Loucy (cell line): ENCODE measurements at regions not wholly inside any gene's neighbourhood (a gene's known extent, or its start where the extent isn't known, plus 50 kb on each side); places are given as distances from the start of the nearest gene placed in this dataset.

ENCODE experiments used
- H2AFZ ChIP-seq: fragments of 200-600 bp; sonication (generic); 2 replicates; pipeline ENCODE4 v1.6.0; 2016; ENCODE audit warnings: antibody characterized with exemption, mild to moderate bottlenecking, low read length, moderate library complexity
- H3F3A ChIP-seq: fragments of 200-600 bp; 2 replicates; pipeline ENCODE4 v1.6.0; 2016; ENCODE audit warnings: antibody characterized with exemption, low read depth, mild to moderate bottlenecking
- H3K27me3 ChIP-seq: fragments of 200-600 bp; sonication (generic); 2 replicates; pipeline ENCODE4 v1.6.1; 2014; ENCODE audit warnings: low read length, mild to moderate bottlenecking; ENCODE audit not compliant: insufficient read depth, poor library complexity, severe bottlenecking
- H3K36me3 ChIP-seq: fragments of 200-600 bp; sonication (generic); 2 replicates; pipeline ENCODE4 v1.6.1; 2016; ENCODE audit warnings: low read length; ENCODE audit not compliant: insufficient read depth
- H3K4me1 ChIP-seq: fragments of 200-600 bp; sonication (generic); 2 replicates; pipeline ENCODE4 v1.5.1; 2014; ENCODE audit warnings: low read length, mild to moderate bottlenecking; ENCODE audit not compliant: insufficient read depth, poor library complexity, severe bottlenecking
- H3K4me2 ChIP-seq: fragments of 200-600 bp; sonication (generic); 2 replicates; pipeline ENCODE4 v1.6.0; 2014; ENCODE audit warnings: antibody characterized with exemption, low read length, low read depth, mild to moderate bottlenecking; ENCODE audit not compliant: poor library complexity, severe bottlenecking
- H3K4me3 ChIP-seq: fragments of 200-600 bp; sonication (generic); 2 replicates; pipeline ENCODE4 v1.5.1; 2014; ENCODE audit warnings: low read length, mild to moderate bottlenecking, mixed read lengths; ENCODE audit not compliant: poor library complexity, severe bottlenecking
- H3K79me2 ChIP-seq: fragments of 200-600 bp; sonication (generic); 2 replicates; pipeline ENCODE4 v1.6.1; 2014; ENCODE audit warnings: low read length; ENCODE audit not compliant: insufficient read depth
- H3K9ac ChIP-seq: fragments of 200-600 bp; sonication (generic); 2 replicates; pipeline ENCODE4 v1.6.0; 2014; ENCODE audit warnings: mild to moderate bottlenecking, low read depth, low read length, moderate library complexity; ENCODE audit not compliant: poor library complexity, severe bottlenecking
- H3K9me2 ChIP-seq: fragments of 200-600 bp; sonication (generic); replicated peaks from 2 replicates; pipeline ENCODE4 v1.6.1; 2016; ENCODE audit warnings: low read depth, low read length, mixed read lengths
- H3K9me3 ChIP-seq: fragments of 200-600 bp; sonication (generic); 2 replicates; pipeline ENCODE4 v1.6.1; 2014; ENCODE audit warnings: mild to moderate bottlenecking, antibody characterized with exemption, low read length, low read depth; ENCODE audit not compliant: insufficient read depth
- H4K20me1 ChIP-seq: fragments of 200-600 bp; sonication (generic); 2 replicates; pipeline ENCODE4 v1.6.0; 2014; ENCODE audit warnings: antibody characterized with exemption, low read length, mild to moderate bottlenecking; ENCODE audit not compliant: insufficient read depth, poor library complexity, severe bottlenecking
- EZH2phosphoT487 ChIP-seq: fragments of 200-600 bp; IDR thresholded peaks from 2 replicates; pipeline ENCODE4 v1.6.1; 2018; ENCODE audit warnings: antibody characterized with exemption, mild to moderate bottlenecking, moderate library complexity, borderline replicate concordance
- TF ChIP-seq, protein P1 (sequence below): fragments of 200-600 bp; sonication (generic); conservative IDR thresholded peaks from 2 replicates; pipeline ENCODE4 v1.5.1; 2014; ENCODE audit warnings: mild to moderate bottlenecking, antibody characterized with exemption, low read length

DNA sequence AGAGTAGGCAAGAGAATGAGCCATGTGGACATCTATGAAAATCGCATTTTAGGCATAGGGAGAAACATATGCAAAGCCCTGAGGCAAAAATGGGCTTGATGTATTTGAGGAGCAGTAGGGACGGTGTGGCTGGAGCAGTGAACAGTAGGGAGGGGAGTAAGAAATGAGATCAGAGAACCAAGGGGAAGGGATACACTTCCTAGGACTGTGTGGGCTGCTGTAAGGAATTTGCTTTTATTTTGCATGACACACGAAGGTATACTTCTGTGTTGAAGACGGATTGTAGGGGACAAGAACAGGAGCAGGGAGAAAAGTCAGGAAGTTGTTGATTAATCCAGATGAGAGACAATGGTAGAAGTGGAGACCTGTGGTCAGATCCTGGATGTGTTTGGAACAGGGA is 572.1 kb downstream of the JRKL start:
- Histone ChIP-seq H3K4me2 (no peak overlapping the region), H3K9me2 (no peaks in the 10 kb centered on the region), H3K79me2 (no peaks in the 10 kb centered on the region), H3F3A (no peaks in the 10 kb centered on the region), H3K27me3 (no peaks in the 10 kb centered on the region), H4K20me1 (no peaks in the 10 kb centered on the region), H3K9me3 (no peaks in the 10 kb centered on the region), H3K36me3 (no peaks in the 10 kb centered on the region), H3K4me3 (no peak overlapping the region), H3K4me1 (no peaks in the 10 kb centered on the region), H2AFZ (no peak overlapping the region), H3K9ac (no peak overlapping the region)
- TF ChIP-seq EZH2phosphoT487 = no peak
- TF ChIP-seq, protein P1, sequence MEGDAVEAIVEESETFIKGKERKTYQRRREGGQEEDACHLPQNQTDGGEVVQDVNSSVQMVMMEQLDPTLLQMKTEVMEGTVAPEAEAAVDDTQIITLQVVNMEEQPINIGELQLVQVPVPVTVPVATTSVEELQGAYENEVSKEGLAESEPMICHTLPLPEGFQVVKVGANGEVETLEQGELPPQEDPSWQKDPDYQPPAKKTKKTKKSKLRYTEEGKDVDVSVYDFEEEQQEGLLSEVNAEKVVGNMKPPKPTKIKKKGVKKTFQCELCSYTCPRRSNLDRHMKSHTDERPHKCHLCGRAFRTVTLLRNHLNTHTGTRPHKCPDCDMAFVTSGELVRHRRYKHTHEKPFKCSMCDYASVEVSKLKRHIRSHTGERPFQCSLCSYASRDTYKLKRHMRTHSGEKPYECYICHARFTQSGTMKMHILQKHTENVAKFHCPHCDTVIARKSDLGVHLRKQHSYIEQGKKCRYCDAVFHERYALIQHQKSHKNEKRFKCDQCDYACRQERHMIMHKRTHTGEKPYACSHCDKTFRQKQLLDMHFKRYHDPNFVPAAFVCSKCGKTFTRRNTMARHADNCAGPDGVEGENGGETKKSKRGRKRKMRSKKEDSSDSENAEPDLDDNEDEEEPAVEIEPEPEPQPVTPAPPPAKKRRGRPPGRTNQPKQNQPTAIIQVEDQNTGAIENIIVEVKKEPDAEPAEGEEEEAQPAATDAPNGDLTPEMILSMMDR = no peak

DNA sequence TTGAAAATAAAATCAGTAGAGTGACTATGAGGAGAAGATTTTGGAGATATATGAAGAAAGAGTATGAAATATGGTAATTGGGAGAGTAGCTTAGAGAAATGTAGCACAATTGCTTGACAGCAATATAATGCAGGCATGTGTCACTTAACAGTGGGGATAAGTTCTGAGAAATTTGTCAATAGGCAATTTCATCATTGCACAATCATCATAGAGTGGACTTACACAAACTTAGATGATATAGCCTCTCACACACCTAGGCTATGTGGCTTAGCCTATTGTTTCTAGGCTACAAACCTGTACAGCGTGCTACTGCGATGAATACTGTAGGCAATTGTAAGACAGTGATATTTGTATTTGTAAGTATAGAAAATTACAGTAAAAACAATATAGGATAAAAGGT is 573.6 kb downstream of the JRKL start:
- no peaks in the 10 kb centered on the region for H3K9me3 ChIP-seq
- H2AFZ ChIP-seq = no peak overlapping the region
- no peaks in the 10 kb centered on the region for H3F3A ChIP-seq
- no peaks in the 10 kb centered on the region for H3K27me3 ChIP-seq
- TF ChIP-seq EZH2phosphoT487 = no peak
- TF ChIP-seq, protein P1 = no peak
- no peaks in the 10 kb centered on the region for H3K36me3 ChIP-seq
- no peak overlapping the region for H3K9ac ChIP-seq
- H3K9me2 ChIP-seq = no peaks in the 10 kb centered on the region
- no peaks in the 10 kb centered on the region for H3K4me1 ChIP-seq
- H3K79me2 ChIP-seq = no peaks in the 10 kb centered on the region
- H3K4me2 ChIP-seq = no peak overlapping the region
- no peaks in the 10 kb centered on the region for H4K20me1 ChIP-seq
- H3K4me3 ChIP-seq = no peak overlapping the region

DNA sequence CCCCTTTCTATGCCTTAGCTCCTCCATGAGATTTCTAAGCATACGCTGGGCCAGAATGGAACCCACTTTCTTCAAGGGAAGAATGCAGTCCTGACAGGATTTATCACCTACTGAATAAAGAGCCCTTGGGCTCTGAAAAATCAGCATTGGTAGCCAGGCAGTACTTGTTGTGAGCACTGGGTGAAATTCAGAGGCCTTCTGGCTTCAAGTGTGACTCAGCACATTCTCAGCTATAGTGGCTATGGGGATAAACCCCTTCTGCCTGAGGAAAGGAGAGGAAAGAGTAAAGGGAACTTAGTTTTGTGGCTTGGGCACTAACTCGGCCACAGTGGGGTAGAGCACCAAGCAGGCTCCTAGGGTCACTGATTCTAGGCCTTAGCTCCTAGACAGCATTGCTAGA is 574.8 kb downstream of the JRKL start:
- TF ChIP-seq EZH2phosphoT487 = no peak
- Histone ChIP-seq H3K4me2 (no peak overlapping the region), H3K79me2 (no peaks in the 10 kb centered on the region), H3F3A (no peaks in the 10 kb centered on the region), H4K20me1 (no peaks in the 10 kb centered on the region), H3K9me3 (no peaks in the 10 kb centered on the region), H3K4me3 (no peak overlapping the region), H3K4me1 (no peaks in the 10 kb centered on the region), H3K27me3 (no peaks in the 10 kb centered on the region), H3K9me2 (no peaks in the 10 kb centered on the region), H3K36me3 (no peaks in the 10 kb centered on the region), H2AFZ (no peak overlapping the region), H3K9ac (no peak overlapping the region)

DNA sequence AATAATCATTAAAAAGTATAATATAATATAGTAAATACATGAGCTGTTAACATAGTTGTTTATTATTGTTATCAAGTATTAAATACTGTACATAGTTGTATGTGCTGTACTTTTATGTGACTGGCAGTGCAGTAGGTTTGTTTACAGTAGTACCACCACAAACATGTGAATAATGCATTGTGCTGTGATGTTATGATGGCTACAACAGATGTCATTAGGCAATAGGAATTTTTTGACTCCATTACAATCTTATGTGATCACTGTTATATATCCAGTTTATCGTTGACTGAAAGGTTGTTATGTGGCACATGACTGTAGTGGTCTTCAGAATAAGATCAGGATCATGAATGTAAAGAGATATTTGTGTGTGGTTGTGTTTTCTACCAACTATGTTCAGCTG is 577.8 kb downstream of the JRKL start:
- H3K4me3 ChIP-seq = no peak overlapping the region
- no peak overlapping the region for H3K4me2 ChIP-seq
- H3K79me2 ChIP-seq = no peaks in the 10 kb centered on the region
- H3K9me2 ChIP-seq = no peaks in the 10 kb centered on the region
- TF ChIP-seq, protein P1 = no peak
- no peak for TF ChIP-seq EZH2phosphoT487
- H3K4me1 ChIP-seq = no peaks in the 10 kb centered on the region
- H3F3A ChIP-seq = no peaks in the 10 kb centered on the region
- no peaks in the 10 kb centered on the region for H3K27me3 ChIP-seq
- no peak overlapping the region for H2AFZ ChIP-seq
- no peak overlapping the region for H3K9ac ChIP-seq
- H3K36me3 ChIP-seq = no peaks in the 10 kb centered on the region
- H3K9me3 ChIP-seq = no peaks in the 10 kb centered on the region
- no peaks in the 10 kb centered on the region for H4K20me1 ChIP-seq
